ENCODE measurements at regions not wholly inside any gene's neighbourhood (a gene's known extent, or its start where the extent isn't known, plus 50 kb on each side); places are given as distances from the start of the nearest gene placed in this dataset.

GRCh38 chr11:38687008-38687407 is 2089.0 kb upstream of the RAG2 start:
- Histone ChIP-seq H3K27ac (ENCODE audit: low read length) (no peak overlapping the region), H3K4me3 (ENCODE audit: low read length) (no peak overlapping the region), H3K4me2 (ENCODE audit: low read depth, low read length, poor library complexity, severe bottlenecking) (no peak overlapping the region), H3K9ac (ENCODE audit: low read length) (no peak overlapping the region), H3K79me2 (ENCODE audit: low read length) (no peaks in the 10 kb centered on the region), H3K9me2 (replicated peaks; ENCODE audit: insufficient read depth, low read length) (no peaks in the 10 kb centered on the region), H4K20me1 (ENCODE audit: insufficient read depth, low read depth, low read length) (no peaks in the 10 kb centered on the region), H3K4me1 (ENCODE audit: low read length) (no peaks in the 10 kb centered on the region), H2AFZ (ENCODE audit: low read length) (no peak overlapping the region), H3K36me3 (ENCODE audit: insufficient read depth, low read length) (no peaks in the 10 kb centered on the region), H3K27me3 (ENCODE audit: low read length) (no peaks in the 10 kb centered on the region), H3K9me3 (ENCODE audit: low read length) (peaks cover 19% of the 10 kb centered on the region)
- no peak for DNase-seq

GRCh38 chr11:38683484-38683883 is 2085.4 kb upstream of the RAG2 start:
- no peak overlapping the region for H3K27ac ChIP-seq (ENCODE audit: low read length)
- H2AFZ ChIP-seq (ENCODE audit: low read length): no peak overlapping the region
- H3K27me3 ChIP-seq (ENCODE audit: low read length): no peaks in the 10 kb centered on the region
- no peaks in the 10 kb centered on the region for H4K20me1 ChIP-seq (ENCODE audit: insufficient read depth, low read depth, low read length)
- H3K9me2 ChIP-seq (replicated peaks; ENCODE audit: insufficient read depth, low read length): no peaks in the 10 kb centered on the region
- DNase-seq: no peak
- H3K4me1 ChIP-seq (ENCODE audit: low read length): no peaks in the 10 kb centered on the region
- H3K9me3 ChIP-seq (ENCODE audit: low read length): peaks cover 25% of the 10 kb centered on the region
- H3K79me2 ChIP-seq (ENCODE audit: low read length): no peaks in the 10 kb centered on the region
- no peaks in the 10 kb centered on the region for H3K36me3 ChIP-seq (ENCODE audit: insufficient read depth, low read length)
- H3K4me2 ChIP-seq (ENCODE audit: low read depth, low read length, poor library complexity, severe bottlenecking): no peak overlapping the region
- H3K4me3 ChIP-seq (ENCODE audit: low read length): no peak overlapping the region
- H3K9ac ChIP-seq (ENCODE audit: low read length): no peak overlapping the region

- H3K79me2 ChIP-seq (ENCODE audit: low read length): no peaks in the 10 kb centered on the region
- H2AFZ ChIP-seq (ENCODE audit: low read length): no peak overlapping the region
- no peak overlapping the region for H3K4me3 ChIP-seq (ENCODE audit: low read length)
- no peak overlapping the region for H3K4me2 ChIP-seq (ENCODE audit: low read depth, low read length, poor library complexity, severe bottlenecking)
- no peaks in the 10 kb centered on the region for H3K4me1 ChIP-seq (ENCODE audit: low read length)
- no peaks in the 10 kb centered on the region for H3K36me3 ChIP-seq (ENCODE audit: insufficient read depth, low read length)
- DNase-seq: no peak
- H3K9me3 ChIP-seq (ENCODE audit: low read length): peaks cover 37% of the 10 kb centered on the region
- H3K27me3 ChIP-seq (ENCODE audit: low read length): no peaks in the 10 kb centered on the region
- no peak overlapping the region for H3K9ac ChIP-seq (ENCODE audit: low read length)
- H3K9me2 ChIP-seq (replicated peaks; ENCODE audit: insufficient read depth, low read length): no peaks in the 10 kb centered on the region
- H3K27ac ChIP-seq (ENCODE audit: low read length): no peak overlapping the region
- H4K20me1 ChIP-seq (ENCODE audit: insufficient read depth, low read depth, low read length): no peaks in the 10 kb centered on the region
Measured at GRCh38 chr11:38680746-38681145, 2082.7 kb upstream of the RAG2 start.

GRCh38 chr11:38680166-38680565 is 2082.1 kb upstream of the RAG2 start:
- Histone ChIP-seq H2AFZ (ENCODE audit: low read length) (no peak overlapping the region), H3K9ac (ENCODE audit: low read length) (no peak overlapping the region), H3K9me2 (replicated peaks; ENCODE audit: insufficient read depth, low read length) (no peaks in the 10 kb centered on the region), H3K9me3 (ENCODE audit: low read length) (peaks cover 37% of the 10 kb centered on the region), H3K27me3 (ENCODE audit: low read length) (no peaks in the 10 kb centered on the region), H4K20me1 (ENCODE audit: insufficient read depth, low read depth, low read length) (no peaks in the 10 kb centered on the region), H3K4me1 (ENCODE audit: low read length) (no peaks in the 10 kb centered on the region), H3K79me2 (ENCODE audit: low read length) (no peaks in the 10 kb centered on the region), H3K36me3 (ENCODE audit: insufficient read depth, low read length) (no peaks in the 10 kb centered on the region), H3K4me2 (ENCODE audit: low read depth, low read length, poor library complexity, severe bottlenecking) (no peak overlapping the region), H3K4me3 (ENCODE audit: low read length) (no peak overlapping the region), H3K27ac (ENCODE audit: low read length) (no peak overlapping the region)
- no peak for DNase-seq

GRCh38 chr11:38672445-38672844 is 2074.4 kb upstream of the RAG2 start:
- no peaks in the 10 kb centered on the region for H3K79me2 ChIP-seq (ENCODE audit: low read length)
- no peak overlapping the region for H3K27ac ChIP-seq (ENCODE audit: low read length)
- H3K4me3 ChIP-seq (ENCODE audit: low read length): no peak overlapping the region
- H3K9me2 ChIP-seq (replicated peaks; ENCODE audit: insufficient read depth, low read length): no peaks in the 10 kb centered on the region
- DNase-seq: no peak
- H2AFZ ChIP-seq (ENCODE audit: low read length): no peak overlapping the region
- peaks cover 17% of the 10 kb centered on the region for H3K9me3 ChIP-seq (ENCODE audit: low read length)
- no peaks in the 10 kb centered on the region for H3K27me3 ChIP-seq (ENCODE audit: low read length)
- no peak overlapping the region for H3K9ac ChIP-seq (ENCODE audit: low read length)
- H3K36me3 ChIP-seq (ENCODE audit: insufficient read depth, low read length): no peaks in the 10 kb centered on the region
- no peaks in the 10 kb centered on the region for H4K20me1 ChIP-seq (ENCODE audit: insufficient read depth, low read depth, low read length)
- no peak overlapping the region for H3K4me2 ChIP-seq (ENCODE audit: low read depth, low read length, poor library complexity, severe bottlenecking)
- H3K4me1 ChIP-seq (ENCODE audit: low read length): no peaks in the 10 kb centered on the region

DNA sequence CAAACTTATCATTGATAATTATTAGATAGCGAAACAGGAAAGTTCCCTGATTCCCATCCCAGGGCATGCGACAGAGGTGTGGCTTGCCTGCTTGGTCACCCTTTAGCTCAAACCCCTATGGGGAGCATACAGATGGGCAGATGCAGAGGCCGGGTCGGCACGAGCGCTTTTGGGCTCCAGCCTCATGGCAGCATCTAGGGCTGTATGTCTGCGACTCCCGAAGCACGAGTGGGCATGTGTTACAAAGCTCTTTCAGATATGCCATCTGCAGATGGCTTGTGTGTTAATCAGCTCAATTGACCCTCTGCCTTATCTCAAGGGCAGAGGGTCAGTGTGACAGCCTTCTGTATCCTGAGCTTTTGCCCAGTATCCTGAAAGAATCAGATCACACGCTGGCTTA is 2069.3 kb upstream of the RAG2 start:
- no peak overlapping the region for H3K9ac ChIP-seq (ENCODE audit: low read length)
- no peaks in the 10 kb centered on the region for H3K9me2 ChIP-seq (replicated peaks; ENCODE audit: insufficient read depth, low read length)
- no peaks in the 10 kb centered on the region for H3K79me2 ChIP-seq (ENCODE audit: low read length)
- H3K36me3 ChIP-seq (ENCODE audit: insufficient read depth, low read length): no peaks in the 10 kb centered on the region
- H3K4me1 ChIP-seq (ENCODE audit: low read length): no peaks in the 10 kb centered on the region
- peaks cover 5% of the 10 kb centered on the region; the same call in 1 of the 2 replicates for H3K9me3 ChIP-seq (ENCODE audit: low read length)
- DNase-seq: no peak
- no peak overlapping the region for H3K4me3 ChIP-seq (ENCODE audit: low read length)
- no peak overlapping the region for H3K4me2 ChIP-seq (ENCODE audit: low read depth, low read length, poor library complexity, severe bottlenecking)
- no peaks in the 10 kb centered on the region for H4K20me1 ChIP-seq (ENCODE audit: insufficient read depth, low read depth, low read length)
- no peaks in the 10 kb centered on the region for H3K27me3 ChIP-seq (ENCODE audit: low read length)
- H3K27ac ChIP-seq (ENCODE audit: low read length): no peak overlapping the region
- no peak overlapping the region for H2AFZ ChIP-seq (ENCODE audit: low read length)

- Histone ChIP-seq H3K9ac (ENCODE audit: low read length) (no peak overlapping the region), H3K4me3 (ENCODE audit: low read length) (no peak overlapping the region), H3K9me3 (ENCODE audit: low read length) (peaks cover 20% of the 10 kb centered on the region), H3K79me2 (ENCODE audit: low read length) (no peaks in the 10 kb centered on the region), H3K4me1 (ENCODE audit: low read length) (no peaks in the 10 kb centered on the region), H3K27ac (ENCODE audit: low read length) (no peak overlapping the region), H3K36me3 (ENCODE audit: insufficient read depth, low read length) (no peaks in the 10 kb centered on the region), H2AFZ (ENCODE audit: low read length) (no peak overlapping the region), H3K9me2 (replicated peaks; ENCODE audit: insufficient read depth, low read length) (no peaks in the 10 kb centered on the region), H3K27me3 (ENCODE audit: low read length) (no peaks in the 10 kb centered on the region), H4K20me1 (ENCODE audit: insufficient read depth, low read depth, low read length) (no peaks in the 10 kb centered on the region), H3K4me2 (ENCODE audit: low read depth, low read length, poor library complexity, severe bottlenecking) (no peak overlapping the region)
- DNase-seq: no peak
Measured at GRCh38 chr11:38648604-38649003, 2050.6 kb upstream of the RAG2 start.

GRCh38 chr11:38646382-38646781 is 2048.3 kb upstream of the RAG2 start:
- DNase-seq: no peak

GRCh38 chr11:38640854-38641253 is 2042.8 kb upstream of the RAG2 start:
- H3K9me2 ChIP-seq (replicated peaks; ENCODE audit: insufficient read depth, low read length): no peaks in the 10 kb centered on the region
- no peak overlapping the region for H3K4me2 ChIP-seq (ENCODE audit: low read depth, low read length, poor library complexity, severe bottlenecking)
- H3K4me3 ChIP-seq (ENCODE audit: low read length): no peak overlapping the region
- no peak overlapping the region for H3K9ac ChIP-seq (ENCODE audit: low read length)
- H3K27me3 ChIP-seq (ENCODE audit: low read length): no peaks in the 10 kb centered on the region
- peaks cover 26% of the 10 kb centered on the region for H3K9me3 ChIP-seq (ENCODE audit: low read length)
- no peaks in the 10 kb centered on the region for H3K79me2 ChIP-seq (ENCODE audit: low read length)
- H3K4me1 ChIP-seq (ENCODE audit: low read length): no peaks in the 10 kb centered on the region
- DNase-seq: no peak
- H3K27ac ChIP-seq (ENCODE audit: low read length): no peak overlapping the region
- no peak overlapping the region for H2AFZ ChIP-seq (ENCODE audit: low read length)
- H4K20me1 ChIP-seq (ENCODE audit: insufficient read depth, low read depth, low read length): no peaks in the 10 kb centered on the region
- H3K36me3 ChIP-seq (ENCODE audit: insufficient read depth, low read length): no peaks in the 10 kb centered on the region

More at GRCh38 chr11:38646382-38646781, 2048.3 kb upstream of the RAG2 start:
- Histone ChIP-seq H3K4me2 (ENCODE audit: low read depth, low read length, poor library complexity, severe bottlenecking) (no peak overlapping the region), H2AFZ (ENCODE audit: low read length) (no peak overlapping the region), H3K9ac (ENCODE audit: low read length) (no peak overlapping the region), H3K36me3 (ENCODE audit: insufficient read depth, low read length) (no peaks in the 10 kb centered on the region), H3K4me3 (ENCODE audit: low read length) (no peak overlapping the region), H4K20me1 (ENCODE audit: insufficient read depth, low read depth, low read length) (no peaks in the 10 kb centered on the region), H3K27ac (ENCODE audit: low read length) (no peak overlapping the region), H3K4me1 (ENCODE audit: low read length) (no peaks in the 10 kb centered on the region), H3K9me2 (replicated peaks; ENCODE audit: insufficient read depth, low read length) (no peaks in the 10 kb centered on the region), H3K27me3 (ENCODE audit: low read length) (no peaks in the 10 kb centered on the region), H3K9me3 (ENCODE audit: low read length) (peaks cover 23% of the 10 kb centered on the region), H3K79me2 (ENCODE audit: low read length) (no peaks in the 10 kb centered on the region)
